ENCODE measurements at regions not wholly inside any gene's neighbourhood (a gene's known extent, or its start where the extent isn't known, plus 50 kb on each side); places are given as distances from the start of the nearest gene placed in this dataset.

GRCh38 chr18:73664896-73665295, 482.7 kb downstream of the FBXO15 start:
- no peaks in the 10 kb centered on the region for H3K79me2 ChIP-seq (ENCODE audit: insufficient read depth, low read length)
- H3K27me3 Mint-ChIP-seq (ENCODE audit: low read depth): peaks cover 3% of the 10 kb centered on the region; the same call in 1 of the 2 replicates
- no peak overlapping the region for H3K23ac ChIP-seq (ENCODE audit: insufficient read length, low read depth, low read length)
- H2BK120ac ChIP-seq (ENCODE audit: low read depth, low read length, poor library complexity, severe bottlenecking): no peak overlapping the region
- H3K23me2 ChIP-seq (ENCODE audit: insufficient read length, low read depth, low read length, poor library complexity, severe bottlenecking): no peaks in the 10 kb centered on the region
- no peak overlapping the region for H3K14ac ChIP-seq (ENCODE audit: insufficient read depth, low read length)
- no peak overlapping the region for H2BK15ac ChIP-seq (ENCODE audit: low read depth, low read length)
- no peak overlapping the region for H4K8ac ChIP-seq (replicated peaks; ENCODE audit: insufficient read length, low read depth, low read length)
- no peaks in the 10 kb centered on the region for H3K4me1 ChIP-seq (ENCODE audit: insufficient read depth, low read length)
- no peak overlapping the region for H2AFZ ChIP-seq (ENCODE audit: low read length)
- no peak overlapping the region for H3K4me2 ChIP-seq (ENCODE audit: insufficient read depth, insufficient read length, low read length)
- no peak overlapping the region for H2BK20ac ChIP-seq (ENCODE audit: low read depth, low read length, poor library complexity, severe bottlenecking)
- H2BK12ac ChIP-seq (ENCODE audit: insufficient read length, low read depth, low read length): no peak overlapping the region
- H3K18ac ChIP-seq (ENCODE audit: insufficient read length, low read depth, low read length): no peak overlapping the region
- no CpG with 5 or more reads among the region's 2 CpGs for WGBS (ENCODE audit: extremely low coverage, insufficient read length, low lambda C conversion rate)
- H4K91ac ChIP-seq (ENCODE audit: insufficient read length, low read depth, low read length): no peak overlapping the region
- H4K20me1 ChIP-seq (ENCODE audit: control insufficient read depth, insufficient read depth, insufficient read length): no peaks in the 10 kb centered on the region
- no peak overlapping the region for H2AK5ac ChIP-seq (ENCODE audit: insufficient read length, low read length)
- no peak overlapping the region for H4K5ac ChIP-seq (ENCODE audit: insufficient read length, low read depth, low read length)
- no peaks in the 10 kb centered on the region for H3K4me1 Mint-ChIP-seq
- H3K4ac ChIP-seq (ENCODE audit: low read depth, low read length): no peak overlapping the region
- no peaks in the 10 kb centered on the region; a peak in 1 of 7 replicates for H3K36me3 Mint-ChIP-seq (ENCODE audit: insufficient read depth in 1 of 3, low read depth in 3 of 3)
- no peak overlapping the region for H3T11ph ChIP-seq (ENCODE audit: low read length)
- H3K79me1 ChIP-seq (ENCODE audit: insufficient read depth, low read depth, low read length, poor library complexity, severe bottlenecking): no peaks in the 10 kb centered on the region
- no peaks in the 10 kb centered on the region for H3K27me3 ChIP-seq (ENCODE audit: insufficient read depth, low read length)
- TF ChIP-seq CTCF (conservative IDR thresholded peaks at IDR 0.05): no peak
- H3K56ac ChIP-seq (ENCODE audit: insufficient read length, low read depth, low read length): no peak overlapping the region
- H3K9ac ChIP-seq (ENCODE audit: extremely low read depth, insufficient read length, low read length): no peak overlapping the region
- H2BK5ac ChIP-seq (ENCODE audit: insufficient read length, low read length): no peak overlapping the region
- H3K4me3 Mint-ChIP-seq: no peak overlapping the region
- no peak for DNase-seq
- H3K9me3 Mint-ChIP-seq: no peaks in the 10 kb centered on the region
- no peaks in the 10 kb centered on the region for H3K9me3 ChIP-seq (ENCODE audit: control insufficient read depth, low read depth, low read length)
- H3K27ac Mint-ChIP-seq: no peak overlapping the region
- no peak overlapping the region for H3K27ac ChIP-seq (ENCODE audit: insufficient read length, low read depth, low read length)

All from H9 (cell line).